NCI-H510A (cell line): ENCODE measurements at regions not wholly inside any gene's neighbourhood (a gene's known extent, or its start where the extent isn't known, plus 50 kb on each side); places are given as distances from the start of the nearest gene placed in this dataset.
A peak's percentile ranks its signal among the peaks of the same experiment; 100 is the strongest.
"Not testable (repeated sequence)": the region's sequence is repeated elsewhere in the genome, so short reads cannot be mapped to it uniquely, and the experiment has no call there.

Experiments
- DNase-seq: peaks from one replicate; lab custom pipeline; 2025; lab: John Stamatoyannopoulos, UW

DNA sequence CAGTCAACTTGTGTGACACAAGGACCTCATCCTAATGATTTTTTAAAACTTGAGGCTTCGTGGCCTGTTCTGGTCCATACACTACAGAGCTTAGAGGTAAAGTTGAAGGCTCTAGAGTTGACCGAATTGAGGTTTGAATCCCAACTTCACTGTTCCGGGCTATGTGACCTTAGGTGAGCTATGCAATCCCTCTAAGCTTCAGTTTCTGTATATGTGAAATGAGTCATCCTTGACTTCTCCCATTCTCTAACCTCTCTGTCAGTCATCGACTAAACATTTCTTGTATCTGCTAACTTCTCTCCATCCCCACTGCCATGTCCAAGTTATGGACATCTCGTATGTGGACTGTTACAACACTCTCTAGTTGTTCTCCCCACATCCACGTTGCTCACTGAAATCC lies 178.2 kb upstream of the TMEM45B start:
- DNase-seq, result no peak

DNA sequence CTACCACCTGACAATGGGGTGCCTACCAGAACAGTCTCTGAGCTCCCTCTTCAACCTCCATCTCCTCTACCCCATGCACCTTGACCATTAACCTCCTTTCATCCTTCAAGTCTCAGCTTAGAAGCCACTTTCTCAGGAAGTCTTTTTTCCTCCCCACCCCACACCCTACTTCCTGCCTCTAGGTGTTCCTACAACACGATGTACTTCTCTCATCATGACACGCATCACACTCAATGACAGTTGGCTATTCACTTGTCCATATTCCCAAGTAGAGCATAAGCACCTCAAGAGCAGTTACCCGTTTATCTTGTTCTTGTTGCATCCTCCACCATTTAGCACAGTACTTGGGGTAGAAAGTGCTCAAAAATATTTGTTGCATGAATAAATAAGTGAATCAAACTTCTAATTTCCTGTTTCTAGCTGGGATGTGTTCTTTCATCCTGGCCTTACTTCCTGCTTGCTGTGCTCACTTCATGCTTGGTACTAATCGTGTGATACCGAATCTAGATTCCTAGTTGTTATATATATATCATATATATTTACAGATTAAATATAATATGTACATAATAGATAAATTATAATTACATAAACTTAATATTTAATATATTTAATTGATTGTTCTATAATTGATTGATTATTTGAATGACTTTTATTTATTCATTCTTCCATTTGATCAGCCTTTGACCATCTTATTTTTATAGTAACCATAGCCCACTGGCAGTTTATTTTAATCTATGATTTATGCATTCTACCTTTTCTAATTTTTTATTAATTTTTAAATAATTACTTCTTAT lies 177.5 kb upstream of the TMEM45B start:
- DNase-seq, result no peak

DNA sequence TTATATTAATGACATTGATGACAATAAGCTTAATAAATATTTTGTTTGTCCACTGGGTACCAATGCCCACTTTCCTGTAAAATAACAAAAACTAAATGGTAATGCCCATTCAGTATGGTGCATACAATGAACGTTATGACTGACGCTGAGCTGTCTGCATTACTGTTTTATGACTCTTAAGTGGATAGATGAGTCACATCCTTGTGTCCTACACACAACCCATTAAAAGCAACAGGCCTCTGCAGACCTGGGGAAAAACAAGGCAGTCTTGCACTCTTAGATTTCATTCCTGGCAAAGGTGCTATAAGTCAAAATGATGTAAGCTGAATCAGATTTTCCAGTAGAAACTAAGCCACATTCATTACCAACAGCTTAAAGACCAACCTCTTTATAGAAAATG lies 176.3 kb upstream of the TMEM45B start:
- peak; percentile 55 for DNase-seq

GRCh38 chr11:129640671-129641070 lies 175.0 kb upstream of the TMEM45B start:
- no peak for DNase-seq

DNA sequence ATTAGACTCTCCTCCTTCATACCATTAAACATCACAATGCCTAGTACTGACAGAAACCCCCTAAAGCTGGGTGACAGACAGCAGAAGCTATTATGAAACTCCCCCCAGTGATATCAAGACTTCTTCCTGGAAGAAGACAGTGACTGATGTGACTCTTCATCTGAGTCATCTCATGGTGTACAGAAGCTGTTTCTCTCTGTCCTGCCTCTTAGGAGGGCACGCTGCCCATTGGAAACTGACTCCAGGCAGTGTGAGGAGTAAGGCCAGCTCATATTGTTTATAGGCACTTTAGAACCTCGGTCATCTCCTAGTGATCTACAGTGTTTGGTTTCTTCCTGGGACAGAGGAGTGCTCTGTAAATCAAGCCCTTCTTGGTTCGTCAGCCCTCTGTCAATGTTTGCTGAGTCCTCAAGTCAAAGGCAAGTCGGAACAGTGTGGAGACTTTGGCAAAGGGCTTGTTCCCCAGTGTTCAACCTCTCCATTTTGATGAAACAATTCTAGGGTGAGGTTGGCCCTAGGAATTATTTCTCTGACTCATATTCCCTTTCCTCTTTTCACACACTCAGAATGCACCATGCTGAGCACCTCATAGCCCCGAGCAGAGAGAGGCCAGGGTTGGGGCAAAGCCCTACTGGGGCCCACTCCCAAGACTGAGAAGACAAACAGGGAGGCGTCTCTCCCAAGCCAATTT lies 172.5 kb upstream of the TMEM45B start:
- peak; percentile 27 for DNase-seq

DNA sequence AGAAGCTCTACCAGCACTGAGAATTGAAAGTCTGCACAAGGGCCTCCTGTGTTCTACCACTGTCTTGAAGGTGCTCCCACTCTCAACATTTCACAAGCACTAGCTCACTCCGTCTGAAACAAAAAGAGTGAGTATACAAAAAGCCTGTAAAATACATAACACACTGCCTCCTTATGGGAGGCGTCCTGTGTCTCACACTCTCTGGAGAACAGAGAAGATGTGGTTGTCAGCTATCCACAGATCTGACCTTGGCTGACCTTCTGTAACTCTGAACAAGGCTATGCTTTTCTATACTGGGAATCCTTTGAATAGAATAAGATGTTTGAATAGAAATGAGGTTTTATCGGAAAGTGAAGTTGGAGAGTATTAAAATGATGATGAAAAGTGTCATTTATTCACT lies 171.3 kb upstream of the TMEM45B start:
- DNase-seq, result no peak

DNA sequence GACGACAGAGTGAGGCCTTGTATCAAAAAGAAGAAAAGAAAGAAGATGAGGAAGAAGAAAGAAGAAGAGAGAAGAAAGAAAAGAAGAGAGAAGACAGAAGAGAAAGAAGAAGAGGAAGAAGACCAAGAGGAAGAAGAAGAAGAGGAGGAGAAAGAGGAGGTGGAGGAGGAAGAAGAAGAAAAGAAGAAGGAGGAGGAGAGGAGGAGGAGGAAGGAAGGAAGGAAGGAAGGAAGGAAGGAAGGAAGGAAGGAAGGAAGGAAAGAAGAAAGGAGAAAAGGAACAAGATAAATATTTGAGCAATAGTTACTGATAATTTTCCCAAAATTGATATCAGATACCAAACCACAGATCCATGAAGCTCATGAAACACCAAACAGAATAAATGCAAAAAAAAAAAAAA lies 169.7 kb upstream of the TMEM45B start:
- no peak for DNase-seq

DNA sequence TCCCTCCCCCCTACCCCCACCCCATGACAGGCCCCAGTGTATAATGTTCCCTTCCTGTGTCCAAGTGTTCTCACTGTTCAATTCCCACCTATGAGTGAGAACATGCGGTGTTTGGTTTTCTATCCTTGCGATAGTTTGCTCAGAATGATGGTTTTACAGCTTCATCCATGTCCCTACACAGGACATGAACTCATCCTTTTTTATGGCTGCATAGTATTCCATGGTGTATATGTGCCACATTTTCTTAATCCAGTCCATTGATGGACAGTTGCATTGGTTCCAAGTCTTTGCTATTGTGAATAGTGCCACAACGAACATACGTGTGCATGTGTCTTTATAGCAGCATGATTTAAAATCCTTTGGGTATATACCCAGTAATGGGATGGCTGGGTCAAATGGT lies 165.6 kb upstream of the TMEM45B start:
- DNase-seq, result not testable (repeated sequence)

GRCh38 chr11:129652835-129653234 lies 162.8 kb upstream of the TMEM45B start:
- DNase-seq, result no peak

DNA sequence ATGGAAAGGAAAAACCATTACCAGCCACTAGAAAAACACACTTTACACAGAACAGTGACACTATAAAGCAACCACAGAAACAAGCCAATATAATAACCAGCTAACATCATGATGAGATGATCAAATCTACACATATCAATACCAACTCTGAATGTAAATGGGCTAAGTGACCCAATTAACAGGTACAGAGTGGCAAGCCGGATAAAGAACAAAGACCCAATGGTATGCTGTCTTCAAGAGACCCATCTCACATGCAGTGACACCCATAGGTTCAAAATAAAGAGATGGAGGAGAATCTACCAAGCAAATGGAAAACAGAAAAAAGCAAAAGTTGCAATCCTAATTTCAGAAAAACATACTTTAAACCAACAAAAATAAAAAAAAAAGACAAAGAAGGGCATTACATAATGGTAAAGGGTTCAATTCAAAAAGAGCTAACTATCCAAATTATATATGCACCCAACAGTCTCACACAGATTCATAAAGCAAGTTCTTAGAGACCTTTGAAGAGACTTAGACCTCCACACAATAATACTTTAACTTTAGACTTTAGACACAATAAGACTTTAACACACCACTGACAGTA lies 160.3 kb upstream of the TMEM45B start:
- DNase-seq, result no peak

- DNase-seq, result no peak
Measured at GRCh38 chr11:129657866-129658525, 157.7 kb upstream of the TMEM45B start.

GRCh38 chr11:129658526-129658867 lies 157.2 kb upstream of the TMEM45B start:
- DNase-seq, result no peak

DNA sequence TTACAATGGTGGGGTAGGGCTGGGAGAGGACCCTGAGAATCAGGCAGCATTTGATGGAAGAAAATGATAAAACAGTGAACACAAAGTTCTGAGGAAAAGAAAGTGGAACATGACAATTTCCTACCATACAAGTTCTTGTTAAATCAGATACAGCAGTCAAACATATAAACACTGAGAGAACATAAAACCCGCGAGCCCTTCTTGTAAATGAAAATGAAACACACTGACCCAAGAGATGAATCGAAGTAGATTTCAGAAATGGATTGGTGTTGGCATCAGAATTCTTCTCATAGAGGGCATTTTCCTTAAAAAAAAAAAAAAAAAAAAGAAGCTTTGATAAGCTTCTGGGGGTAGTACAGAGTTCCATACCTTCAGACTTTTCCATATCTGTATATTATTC lies 134.7 kb upstream of the TMEM45B start:
- DNase-seq, result no peak

GRCh38 chr11:129681344-129682114 lies 134.1 kb upstream of the TMEM45B start:
- DNase-seq, result no peak

DNA sequence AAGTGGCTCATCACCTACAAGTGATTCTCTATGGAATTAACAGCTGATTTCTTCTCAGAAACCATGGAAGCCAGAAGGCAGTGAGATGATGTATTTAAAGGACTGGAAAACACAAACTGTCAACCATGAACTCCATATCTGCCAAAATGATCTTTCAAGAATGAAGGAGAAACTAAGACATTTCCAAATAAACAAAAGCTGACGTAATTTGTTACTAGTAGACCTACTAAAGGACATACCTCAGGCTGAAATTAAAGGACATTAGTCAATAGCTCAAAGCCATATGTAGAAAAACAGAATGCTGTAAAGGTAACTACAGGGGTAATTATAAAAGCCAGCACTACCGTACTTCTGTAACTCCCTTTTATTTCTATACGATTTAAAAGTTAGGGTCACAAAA lies 129.4 kb upstream of the TMEM45B start:
- DNase-seq, result no peak

GRCh38 chr11:129691142-129691541 lies 124.5 kb upstream of the TMEM45B start:
- DNase-seq, result no peak

GRCh38 chr11:129694538-129694937 lies 121.1 kb upstream of the TMEM45B start:
- no peak for DNase-seq

GRCh38 chr11:129694966-129695365 lies 120.7 kb upstream of the TMEM45B start:
- DNase-seq, result no peak

GRCh38 chr11:129695571-129696308 lies 119.9 kb upstream of the TMEM45B start:
- DNase-seq, result no peak

GRCh38 chr11:129696309-129696989 lies 119.2 kb upstream of the TMEM45B start:
- no peak for DNase-seq

- DNase-seq, result no peak
Measured at GRCh38 chr11:129698212-129698611, 117.4 kb upstream of the TMEM45B start.
